NOMO-1 treated with dmso at 0.1 percent for 144 hours (cell line): ENCODE measurements at regions not wholly inside any gene's neighbourhood (a gene's known extent, or its start where the extent isn't known, plus 50 kb on each side); places are given as distances from the start of the nearest gene placed in this dataset.
"Not testable (repeated sequence)": the region's sequence is repeated elsewhere in the genome, so short reads cannot be mapped to it uniquely, and the experiment has no call there.

ENCODE experiments used
- DNase-seq: peaks from one replicate; lab custom pipeline; 2025; ENCODE audit not compliant: unreplicated experiment; lab: John Stamatoyannopoulos, UW

- DNase-seq: no peak
These were observed 355.4 kb downstream of the CD83 start for GRCh38 chr6:14472986-14473337.

- DNase-seq: no peak
These were observed 357.2 kb downstream of the CD83 start for GRCh38 chr6:14474816-14475215.

- DNase-seq: no peak
These were observed 357.7 kb downstream of the CD83 start for GRCh38 chr6:14475306-14475705.

GRCh38 chr6:14476793-14477531 is 359.4 kb downstream of the CD83 start:
- DNase-seq: no peak

- no peak for DNase-seq
These were observed 360.0 kb downstream of the CD83 start for GRCh38 chr6:14477559-14477958.

GRCh38 chr6:14478381-14479225 is 361.0 kb downstream of the CD83 start:
- DNase-seq: peak; percentile 4

- not testable (repeated sequence) for DNase-seq
These were observed 364.4 kb downstream of the CD83 start for GRCh38 chr6:14481946-14482345.

- no peak for DNase-seq
These were observed 370.1 kb downstream of the CD83 start for GRCh38 chr6:14487625-14488024.

GRCh38 chr6:14488180-14488579 is 370.6 kb downstream of the CD83 start:
- DNase-seq: no peak

- no peak for DNase-seq
These were observed 371.9 kb downstream of the CD83 start for GRCh38 chr6:14489445-14489844.

- DNase-seq: no peak
These were observed 381.2 kb downstream of the CD83 start for GRCh38 chr6:14498748-14499147.

GRCh38 chr6:14499309-14499708 is 381.7 kb downstream of the CD83 start:
- no peak for DNase-seq

- no peak for DNase-seq
These were observed 382.3 kb downstream of the CD83 start for GRCh38 chr6:14499841-14500240.

GRCh38 chr6:14500809-14501208 is 383.2 kb downstream of the CD83 start:
- DNase-seq: no peak

GRCh38 chr6:14501240-14501639 is 383.7 kb downstream of the CD83 start:
- DNase-seq: no peak

GRCh38 chr6:14501914-14502313 is 384.3 kb downstream of the CD83 start:
- DNase-seq: no peak

GRCh38 chr6:14502551-14502950 is 385.0 kb downstream of the CD83 start:
- DNase-seq: no peak

GRCh38 chr6:14505401-14505800 is 387.8 kb downstream of the CD83 start:
- no peak for DNase-seq

GRCh38 chr6:14506656-14507246 is 389.2 kb downstream of the CD83 start:
- no peak for DNase-seq

- DNase-seq: no peak
These were observed 391.5 kb downstream of the CD83 start for GRCh38 chr6:14509120-14509519.

GRCh38 chr6:14510038-14510437 is 392.5 kb downstream of the CD83 start:
- DNase-seq: no peak

- no peak for DNase-seq
These were observed 393.6 kb downstream of the CD83 start for GRCh38 chr6:14511061-14511586.
